DMS114 treated with DMSO at 0.1 percent for 48 hours (cell line): ENCODE measurements at regions not wholly inside any gene's neighbourhood (a gene's known extent, or its start where the extent isn't known, plus 50 kb on each side); places are given as distances from the start of the nearest gene placed in this dataset.
"Not testable (repeated sequence)": the region's sequence is repeated elsewhere in the genome, so short reads cannot be mapped to it uniquely, and the experiment has no call there.

Experiments used
- DNase-seq: peaks from one replicate; lab custom pipeline; 2025; ENCODE audit not compliant: unreplicated experiment; lab: John Stamatoyannopoulos, UW

DNA sequence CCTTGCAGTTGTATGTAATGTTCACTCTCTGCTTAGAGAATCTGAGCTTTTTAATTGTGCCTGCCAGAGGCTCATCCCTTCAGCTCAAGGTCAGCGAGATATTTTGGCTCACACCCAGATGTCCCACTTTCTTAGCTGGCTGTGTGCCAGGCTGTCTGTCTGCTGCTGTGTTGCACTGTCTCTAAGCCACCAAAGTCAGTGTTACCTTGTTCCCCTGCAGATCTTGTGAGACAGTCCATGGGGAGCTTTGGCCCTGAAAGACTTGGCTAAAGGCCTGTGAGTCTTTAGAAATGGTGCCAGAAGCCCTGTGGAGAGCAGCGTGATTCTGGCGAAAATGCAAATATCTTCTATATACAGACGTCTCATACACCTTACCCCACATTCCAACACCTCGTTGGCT, 293.7 kb downstream of the TTC6 start:
- no peak for DNase-seq

DNA sequence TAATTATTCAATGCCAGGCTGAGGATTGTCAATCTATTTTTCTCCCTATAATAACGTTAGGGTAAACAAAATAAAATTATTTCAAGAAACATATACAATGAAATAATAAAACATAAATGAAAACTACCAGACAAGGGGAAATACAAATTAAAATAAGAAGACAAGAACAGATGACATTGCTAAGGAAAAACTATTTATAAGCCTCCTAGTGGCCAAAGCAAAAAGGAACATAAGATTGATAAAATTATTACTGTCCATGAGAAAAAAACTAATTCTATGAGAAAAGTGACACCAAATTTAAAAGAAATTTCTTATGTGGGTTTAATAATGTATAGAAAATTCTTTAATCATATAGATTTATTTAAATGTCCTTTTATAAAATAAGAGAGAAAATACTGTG, 294.7 kb downstream of the TTC6 start:
- no peak for DNase-seq

DNA sequence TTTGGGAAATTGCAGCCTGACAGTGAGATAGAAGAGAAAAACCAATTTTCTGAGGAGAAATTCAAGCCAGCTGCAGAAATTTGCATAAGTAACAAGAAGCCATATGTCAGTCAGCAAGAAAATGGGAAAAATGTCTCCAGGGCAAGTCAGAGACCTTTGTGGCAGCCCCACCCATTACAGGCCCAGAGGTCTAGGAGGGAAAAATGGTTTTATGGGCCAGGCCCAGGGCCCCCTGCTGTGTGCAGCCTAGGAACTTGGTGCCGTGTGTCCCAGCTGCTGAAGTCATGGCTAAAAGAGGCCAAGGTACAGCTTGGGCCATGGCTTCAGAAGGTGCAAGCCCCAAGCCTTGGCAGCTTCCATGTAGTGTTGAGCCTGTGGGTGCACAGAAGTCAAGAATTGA, 296.1 kb downstream of the TTC6 start:
- not testable (repeated sequence) for DNase-seq

DNA sequence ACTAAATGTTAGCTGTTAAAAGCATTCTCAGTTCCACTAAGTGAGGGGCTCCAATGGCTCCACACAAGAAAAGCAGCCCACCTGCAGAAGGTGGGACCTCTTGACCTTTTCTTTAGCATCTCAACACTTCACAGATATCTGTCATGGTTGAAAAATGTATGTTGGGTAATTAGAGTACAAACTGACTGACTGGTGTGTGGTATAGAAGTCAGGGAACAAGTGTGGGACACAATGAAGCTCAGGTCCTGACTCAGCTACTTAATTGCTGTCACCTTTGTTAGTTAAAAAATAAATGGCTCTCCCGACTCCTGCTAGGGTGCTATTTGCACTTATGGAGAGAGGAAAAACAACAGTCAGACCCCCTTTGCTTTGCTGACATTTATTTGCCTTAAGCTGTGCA, 299.0 kb downstream of the TTC6 start:
- DNase-seq, result no peak

DNA sequence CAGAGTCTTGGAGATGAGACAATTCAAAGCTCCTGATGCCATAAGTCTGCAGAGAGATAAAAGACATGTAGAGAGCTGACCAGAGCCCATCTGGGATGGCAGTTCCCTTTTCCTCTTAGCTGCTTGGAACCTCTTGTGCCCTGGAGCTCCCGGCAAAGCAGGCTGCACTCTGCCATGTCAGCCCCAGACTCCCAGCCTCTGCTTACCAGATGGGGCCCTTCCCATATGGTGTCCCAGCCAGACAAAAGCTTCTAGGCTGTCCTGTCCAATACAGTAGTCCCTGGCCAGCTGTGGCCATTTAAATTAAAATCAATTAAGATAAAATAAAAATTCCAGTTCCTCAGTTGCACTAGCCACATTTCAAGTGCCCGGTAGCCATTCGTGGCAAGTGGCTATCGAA, 303.9 kb downstream of the TTC6 start:
- no peak for DNase-seq

DNA sequence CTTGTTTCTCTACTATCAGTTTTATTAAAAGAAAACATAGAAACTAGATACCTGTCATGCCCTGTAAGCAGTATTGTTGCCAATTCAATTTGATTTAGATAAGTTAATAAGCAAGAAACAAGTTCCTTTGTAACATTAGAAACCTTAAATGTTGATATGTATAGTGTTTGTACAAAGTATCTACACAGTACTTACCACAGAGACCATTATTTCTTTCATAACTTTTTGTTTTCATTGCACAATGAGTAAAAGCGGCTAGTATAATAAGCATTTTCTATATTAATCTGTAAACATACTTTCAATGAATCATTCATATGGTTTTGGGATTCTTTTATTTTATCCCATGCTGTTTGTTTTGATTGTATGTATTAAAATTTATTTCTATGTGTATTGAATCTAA, 305.1 kb downstream of the TTC6 start:
- no peak for DNase-seq

DNA sequence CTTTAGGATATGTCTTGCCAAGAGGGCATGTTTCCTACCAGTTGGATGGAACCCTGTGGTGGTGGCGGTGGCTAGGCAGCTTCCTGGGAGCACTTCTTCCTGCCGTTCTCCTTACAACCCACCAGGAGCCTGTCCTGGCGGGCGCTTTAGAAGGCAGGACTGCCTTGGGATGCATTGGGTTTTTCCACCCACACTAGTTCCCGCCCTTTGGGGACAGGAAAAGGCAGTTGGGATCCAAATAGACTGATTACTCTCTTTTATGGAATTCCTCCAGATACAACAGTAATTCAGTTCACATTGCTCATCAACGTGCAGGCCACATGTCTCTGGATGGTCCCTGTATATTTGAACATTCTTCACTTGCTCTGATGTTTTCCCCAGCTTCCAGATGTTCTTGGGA, 305.7 kb upstream of the SSTR1 start:
- DNase-seq, result no peak

DNA sequence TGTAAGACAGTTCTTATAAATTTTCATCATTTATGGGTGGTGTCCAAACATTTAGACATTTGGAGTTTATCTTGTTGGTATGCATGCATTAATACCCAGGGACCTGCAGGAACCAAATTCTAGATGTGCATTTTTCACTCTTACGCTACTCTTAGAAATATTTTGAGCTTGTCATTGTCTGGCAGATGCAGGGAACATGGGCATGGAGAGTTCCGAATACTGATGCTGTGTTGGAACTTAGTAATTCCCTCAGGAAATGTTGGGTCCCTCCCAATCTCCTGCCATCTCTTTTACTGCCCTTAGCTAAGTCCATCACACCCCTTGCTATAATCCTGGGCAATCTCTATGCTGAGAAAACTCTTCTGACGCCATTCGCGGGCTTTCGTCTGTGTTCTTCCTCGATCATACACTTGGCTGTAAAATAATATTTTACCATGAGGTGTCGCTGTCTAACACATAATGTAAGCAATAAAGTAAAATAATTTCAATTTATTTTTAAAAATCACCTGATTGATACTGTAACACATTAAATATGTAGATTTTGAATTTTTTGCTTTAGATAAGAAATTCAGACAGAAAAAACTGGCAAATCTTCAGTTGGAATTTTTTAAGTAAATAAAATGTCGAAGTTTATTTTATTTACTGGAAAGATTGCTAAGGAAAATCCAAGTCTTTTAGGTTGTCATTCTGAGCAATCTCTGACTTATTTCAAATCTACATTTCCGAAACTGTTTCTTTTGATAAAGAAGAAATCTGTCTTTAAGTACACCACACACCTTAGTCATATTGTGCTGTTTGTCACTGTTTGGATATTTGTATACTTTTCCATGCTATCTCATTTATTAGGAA, 304.1 kb upstream of the SSTR1 start:
- DNase-seq, result peak; percentile 37

DNA sequence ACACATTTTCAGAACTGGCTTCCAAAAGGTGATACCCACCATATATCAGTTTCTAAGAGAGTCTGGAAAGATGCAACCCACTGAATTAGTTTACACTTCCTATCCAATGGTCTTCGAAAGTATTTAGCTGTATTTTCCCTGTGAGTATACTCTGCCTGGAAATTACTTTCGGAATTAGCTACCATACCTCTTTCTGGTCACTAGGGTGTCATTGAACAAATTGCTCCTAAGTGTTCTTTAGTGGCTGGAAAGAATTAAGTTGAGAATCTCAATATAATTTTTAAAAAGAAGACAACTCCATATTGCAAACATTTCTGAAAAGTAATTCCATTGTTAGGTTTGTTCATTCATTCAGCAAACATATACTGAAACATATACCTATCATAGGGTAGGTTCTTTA, 283.1 kb upstream of the SSTR1 start:
- no peak for DNase-seq

DNA sequence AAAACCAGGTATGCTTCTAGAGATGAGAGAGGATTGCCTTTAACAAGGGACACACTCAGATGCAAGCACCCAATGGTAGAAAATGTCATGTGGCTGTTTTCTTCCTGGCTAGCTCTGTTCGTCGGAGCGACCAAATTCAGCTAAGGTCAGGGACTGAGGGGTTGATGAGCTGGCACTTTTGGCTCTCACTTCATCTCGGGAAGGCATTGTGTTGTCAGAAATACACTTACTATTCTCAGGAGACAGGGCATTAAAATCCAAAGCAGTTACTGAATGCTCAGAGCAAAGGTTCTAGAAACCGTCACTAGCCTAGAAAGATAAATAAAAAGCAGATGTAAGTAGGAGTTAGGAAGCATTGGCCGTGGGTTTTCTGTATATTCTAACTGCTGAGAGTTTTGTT, 275.7 kb upstream of the SSTR1 start:
- DNase-seq, result no peak

DNA sequence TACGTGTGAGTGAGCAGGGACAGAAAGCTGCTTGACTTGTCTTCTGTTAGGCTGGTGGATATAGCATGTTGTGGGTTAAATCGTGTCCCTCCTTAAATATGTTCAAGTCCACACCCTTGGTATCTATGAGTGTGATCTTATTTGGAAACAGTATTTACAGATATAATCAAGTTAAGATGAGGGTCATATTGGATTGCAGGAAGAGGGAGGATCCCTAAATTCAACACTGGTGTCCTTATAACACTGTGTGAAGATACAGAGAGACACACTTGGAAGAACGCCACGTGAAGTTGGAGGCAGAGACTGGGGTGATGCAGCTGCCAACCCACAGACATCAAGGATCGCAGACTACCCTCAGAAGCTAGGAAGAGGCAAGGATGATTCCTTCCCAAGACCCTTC, 275.2 kb upstream of the SSTR1 start:
- DNase-seq, result no peak

DNA sequence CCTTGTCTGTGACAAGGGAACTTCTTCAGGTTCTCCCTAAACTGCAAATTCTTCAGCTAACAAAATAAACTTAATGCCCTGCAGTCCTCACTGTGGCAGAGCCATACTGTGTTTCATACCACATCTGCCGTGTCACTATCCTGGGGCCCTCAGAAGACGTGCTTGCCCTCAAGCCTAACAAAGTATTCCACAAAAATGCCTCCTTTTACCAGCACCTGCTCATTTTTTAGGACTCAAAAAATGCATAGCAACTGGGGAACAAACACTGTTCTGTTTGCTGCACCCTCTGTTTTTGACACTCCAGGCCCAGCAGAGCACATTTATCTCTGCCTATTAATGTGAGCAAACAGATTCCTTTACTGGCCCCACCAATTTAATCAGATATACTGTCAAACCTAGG, 270.7 kb upstream of the SSTR1 start:
- no peak for DNase-seq

DNA sequence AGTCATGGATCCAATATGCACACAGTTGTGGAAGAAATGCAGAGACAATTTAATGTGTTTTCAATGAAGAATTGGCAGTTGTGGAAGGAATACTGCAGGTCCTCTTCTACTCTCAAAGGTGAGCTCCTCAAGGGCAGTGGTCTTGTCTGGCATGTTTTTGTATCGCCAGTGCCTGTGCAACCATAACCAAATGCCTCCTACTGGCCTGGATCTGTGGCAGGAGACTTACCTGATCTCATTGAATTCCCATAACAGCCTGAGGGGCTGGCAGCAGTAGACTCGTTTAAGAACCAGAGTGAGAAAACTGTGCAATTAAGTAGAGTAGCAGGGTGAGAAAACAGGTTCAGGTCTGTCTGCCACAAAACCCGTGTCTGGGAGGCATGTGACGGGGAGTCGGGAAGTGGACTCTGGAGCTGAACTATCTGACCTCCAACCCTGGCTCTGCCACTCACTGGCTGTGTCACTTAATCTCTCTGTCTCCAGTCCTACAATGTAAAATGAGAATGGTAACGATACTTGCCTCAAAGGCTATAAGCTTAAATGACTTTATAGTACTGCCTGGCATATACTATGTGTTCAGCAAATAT, 268.2 kb upstream of the SSTR1 start:
- no peak for DNase-seq

DNA sequence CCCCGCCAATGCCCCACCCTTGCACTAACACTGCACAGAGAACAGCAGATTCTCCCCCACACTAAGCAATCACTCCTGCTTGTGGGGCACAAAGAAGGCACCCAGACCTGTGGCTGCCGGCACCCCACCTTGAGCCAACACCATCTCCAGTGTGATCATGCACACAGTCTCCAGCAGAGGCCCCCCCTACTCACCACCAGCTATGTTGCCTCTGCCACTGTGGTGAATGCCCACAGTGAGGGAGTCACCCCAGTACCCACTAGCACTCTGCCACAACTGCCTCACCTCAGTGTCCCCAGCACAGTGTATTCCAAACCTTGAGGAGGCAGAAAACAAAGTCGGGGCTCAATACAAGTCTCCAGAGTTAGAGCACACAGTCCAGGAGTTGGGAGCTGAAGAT, 261.7 kb upstream of the SSTR1 start:
- no peak for DNase-seq

DNA sequence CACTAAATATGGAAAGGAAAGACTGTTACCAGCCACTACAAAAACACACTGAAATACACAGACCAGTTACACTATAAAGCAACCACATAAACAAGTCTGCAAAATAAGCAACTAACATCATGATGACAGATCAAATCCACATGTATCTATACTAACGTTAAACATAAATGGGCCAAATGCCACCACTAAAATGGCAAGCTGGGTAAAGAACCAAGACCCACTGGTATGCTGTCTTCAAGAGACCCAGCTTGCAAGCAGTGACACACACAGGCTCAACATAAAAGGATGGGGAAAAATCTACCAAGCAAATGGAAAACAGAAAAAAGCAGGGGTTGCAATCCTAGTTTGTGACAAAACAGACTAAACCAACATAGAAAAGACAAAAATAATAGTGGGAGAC, 260.9 kb upstream of the SSTR1 start:
- DNase-seq, result no peak

DNA sequence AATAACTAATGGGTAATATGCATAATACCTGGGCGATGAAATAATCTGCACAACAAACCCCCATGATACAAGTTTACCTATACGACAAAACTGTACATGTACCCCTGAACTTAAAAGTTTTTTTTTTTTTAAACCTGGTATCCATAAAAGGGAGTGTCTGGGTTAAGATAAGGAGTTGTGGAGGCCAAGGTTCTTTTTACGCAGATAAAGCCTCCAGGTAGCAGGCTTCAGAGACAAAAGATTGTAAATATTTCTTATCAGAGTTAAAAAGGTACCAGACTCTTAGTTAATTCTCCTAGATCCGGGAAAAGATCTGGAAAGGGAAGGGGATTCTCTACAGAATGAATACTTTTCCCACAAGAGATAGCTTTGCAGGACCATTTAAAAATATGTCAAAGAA, 259.4 kb upstream of the SSTR1 start:
- DNase-seq, result no peak

DNA sequence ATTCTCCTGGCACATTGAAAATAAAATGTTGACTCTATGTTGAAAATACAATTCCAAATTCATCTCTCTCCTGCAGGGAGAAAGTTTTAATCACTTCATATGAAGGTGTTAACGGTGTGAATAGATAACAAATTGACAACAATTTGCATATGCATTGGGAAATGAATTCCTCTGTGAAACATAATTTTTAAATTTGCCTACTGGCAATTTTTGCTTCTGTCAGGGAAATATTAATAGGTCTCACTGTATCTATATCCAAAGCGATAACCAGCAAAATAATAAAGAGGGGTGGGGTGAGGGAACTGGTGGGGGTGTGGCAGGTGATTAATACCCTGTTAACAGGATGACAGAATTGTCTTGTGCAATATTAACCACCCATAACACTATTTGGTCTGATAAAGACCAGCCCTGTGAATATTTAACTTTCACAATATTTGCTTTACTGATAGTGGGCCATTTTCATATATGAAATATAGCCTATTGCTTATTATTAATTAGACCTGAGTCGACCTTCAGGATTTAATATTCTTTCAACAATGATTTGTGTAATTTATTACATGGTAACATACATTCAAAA, 239.0 kb upstream of the SSTR1 start:
- DNase-seq, result no peak

DNA sequence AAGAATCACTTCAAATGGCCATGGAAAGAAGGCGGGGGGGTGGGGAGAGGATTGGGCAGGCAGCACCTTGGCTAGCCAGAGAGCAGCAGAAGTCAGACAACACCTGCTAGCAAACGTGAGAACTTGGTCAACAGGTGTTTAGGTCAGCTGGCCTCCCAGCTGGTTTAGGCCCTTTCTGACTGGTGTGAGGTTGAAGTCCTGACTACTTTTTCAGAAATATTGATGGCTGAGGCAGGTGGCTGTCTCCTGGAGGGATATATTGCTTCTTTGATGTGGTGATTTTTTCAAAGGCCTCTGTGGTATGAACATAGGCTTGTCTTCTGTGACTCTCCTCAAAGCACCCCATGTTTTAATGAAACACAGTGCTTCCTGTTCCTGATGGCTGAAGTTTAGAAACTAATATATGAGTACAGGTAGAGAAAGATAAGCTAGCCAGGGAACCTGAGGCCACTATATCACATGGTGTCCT, 238.2 kb upstream of the SSTR1 start:
- DNase-seq, result no peak

DNA sequence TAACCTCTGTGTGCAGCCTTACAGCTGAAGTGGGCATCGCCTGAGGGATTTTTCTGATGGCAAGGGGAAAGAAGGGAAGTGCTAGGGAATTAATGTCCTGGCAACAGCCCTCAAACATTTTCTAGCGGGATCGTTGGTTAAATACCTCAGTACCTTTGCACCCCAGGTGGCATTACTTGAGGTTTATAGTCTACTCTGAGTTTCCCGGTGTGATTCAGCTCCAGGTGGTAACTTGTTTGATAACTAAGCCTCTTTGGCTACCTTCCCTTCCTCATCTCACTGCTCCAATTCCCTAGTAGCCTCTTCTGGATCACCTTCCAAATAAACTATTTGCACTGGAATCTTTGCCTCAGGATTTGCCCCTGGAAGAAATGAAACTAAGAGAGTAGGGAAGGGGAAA, 237.0 kb upstream of the SSTR1 start:
- no peak for DNase-seq

DNA sequence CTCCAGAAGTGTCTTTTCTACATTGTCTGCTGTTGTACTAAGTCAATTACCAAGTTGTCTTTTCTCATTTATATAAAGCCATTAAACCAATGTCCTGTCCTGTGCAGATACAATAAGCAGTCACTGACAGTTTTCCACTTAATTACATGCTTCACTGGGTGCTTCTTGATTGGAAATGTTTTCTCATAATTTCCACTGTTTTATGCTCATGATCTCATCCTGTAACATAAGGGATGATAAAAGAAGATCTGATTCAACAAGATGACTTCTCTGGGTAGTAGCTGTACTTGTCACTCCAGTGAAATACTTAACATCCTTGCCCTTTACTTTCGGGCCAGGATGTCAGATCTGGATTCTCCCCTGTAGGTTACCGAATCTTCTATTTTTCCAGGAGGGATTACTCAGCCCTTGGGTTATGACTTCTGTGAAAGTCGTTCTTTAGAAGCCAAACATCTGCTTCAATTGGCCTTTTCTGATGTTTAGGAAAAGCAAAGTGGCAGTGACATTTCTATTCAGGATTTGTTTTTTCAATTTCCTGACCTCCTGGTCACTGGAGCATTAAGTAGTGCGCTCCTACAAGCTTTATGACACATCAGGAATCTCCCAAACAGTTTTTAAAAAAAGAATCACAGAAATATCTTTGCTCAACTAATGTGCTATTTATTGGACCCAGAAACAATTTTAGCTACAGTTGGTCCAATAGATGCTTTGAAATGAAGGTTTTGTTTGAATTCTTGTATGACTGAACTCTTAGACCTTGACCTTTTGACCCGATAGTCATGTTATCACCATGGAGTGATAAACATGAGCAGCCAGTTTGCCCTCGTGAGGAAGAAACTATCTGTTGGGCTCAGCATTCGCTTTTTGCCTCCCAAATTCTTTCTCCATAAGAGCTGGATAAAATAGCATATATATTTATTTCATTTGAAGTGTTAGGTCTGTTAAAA, 234.5 kb upstream of the SSTR1 start:
- no peak for DNase-seq

DNA sequence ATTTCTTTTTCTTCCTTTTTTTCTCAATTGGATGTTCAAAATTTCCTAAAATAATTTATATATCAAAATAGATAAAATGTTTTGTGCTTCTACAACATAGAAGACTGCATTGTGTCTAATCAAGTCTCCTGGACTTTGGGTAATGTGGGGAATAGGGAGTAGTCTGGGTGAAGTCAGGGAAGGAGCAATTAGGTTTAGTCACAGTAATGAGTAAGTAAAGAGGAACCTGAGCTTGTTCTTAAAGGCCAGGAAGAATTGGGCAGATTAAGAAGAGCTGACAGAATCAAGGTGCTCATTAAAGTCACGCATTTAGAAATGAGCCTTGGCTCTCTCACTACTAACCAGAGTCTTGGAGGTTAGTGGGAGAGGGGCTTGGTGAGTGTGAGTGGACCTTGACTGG, 233.3 kb upstream of the SSTR1 start:
- DNase-seq, result no peak
